Fibroblast of skin of scalp (primary cell): ENCODE measurements at regions not wholly inside any gene's neighbourhood (a gene's known extent, or its start where the extent isn't known, plus 50 kb on each side); places are given as distances from the start of the nearest gene placed in this dataset.
"Not testable (repeated sequence)": the region's sequence is repeated elsewhere in the genome, so short reads cannot be mapped to it uniquely, and the experiment has no call there.

ENCODE experiments used
- DNase-seq: peaks from one replicate; pipeline ENCODE4 v3.0.0-alpha.2; 2013

- no peak for DNase-seq
These were observed 459.6 kb downstream of the ACTL7B start for GRCh38 chr9:108396193-108396592.

GRCh38 chr9:108395421-108395820 lies 460.4 kb downstream of the ACTL7B start:
- no peak for DNase-seq

GRCh38 chr9:108394726-108395125 lies 461.1 kb downstream of the ACTL7B start:
- no peak for DNase-seq

GRCh38 chr9:108393481-108394001 lies 462.2 kb downstream of the ACTL7B start:
- DNase-seq = not testable (repeated sequence)

GRCh38 chr9:108392877-108393276 lies 462.9 kb downstream of the ACTL7B start:
- no peak for DNase-seq

GRCh38 chr9:108389056-108389455 lies 466.7 kb downstream of the ACTL7B start:
- no peak for DNase-seq

- peak; percentile 93 for DNase-seq
These were observed 468.9 kb downstream of the ACTL7B start for GRCh38 chr9:108386859-108387384.

GRCh38 chr9:108386032-108386431 lies 469.8 kb downstream of the ACTL7B start:
- DNase-seq = no peak

- no peak for DNase-seq
These were observed 472.0 kb downstream of the ACTL7B start for GRCh38 chr9:108383796-108384195.

- DNase-seq = no peak
These were observed 473.5 kb downstream of the ACTL7B start for GRCh38 chr9:108382310-108382709.

- peak; percentile 45 for DNase-seq
These were observed 477.9 kb downstream of the ACTL7B start for GRCh38 chr9:108377881-108378280.

- no peak for DNase-seq
These were observed 478.4 kb downstream of the ACTL7B start for GRCh38 chr9:108377382-108377781.

GRCh38 chr9:108376140-108376539 lies 479.6 kb downstream of the ACTL7B start:
- DNase-seq = no peak

GRCh38 chr9:108374626-108375025 lies 481.2 kb downstream of the ACTL7B start:
- peak; percentile 38 for DNase-seq

GRCh38 chr9:108367188-108367587 lies 488.6 kb downstream of the ACTL7B start:
- DNase-seq = no peak

GRCh38 chr9:108363311-108363710 lies 492.5 kb downstream of the ACTL7B start:
- DNase-seq = no peak

- DNase-seq = no peak
These were observed 495.5 kb downstream of the ACTL7B start for GRCh38 chr9:108360304-108360703.

GRCh38 chr9:108356806-108357205 lies 499.0 kb downstream of the ACTL7B start:
- no peak for DNase-seq

- no peak for DNase-seq
These were observed 504.2 kb downstream of the ACTL7B start for GRCh38 chr9:108351571-108351970.

GRCh38 chr9:108347463-108348188 lies 508.2 kb downstream of the ACTL7B start:
- peak; percentile 3 for DNase-seq

GRCh38 chr9:108345826-108346225 lies 510.0 kb downstream of the ACTL7B start:
- no peak for DNase-seq

- DNase-seq = no peak
These were observed 516.5 kb downstream of the ACTL7B start for GRCh38 chr9:108339251-108339650.

GRCh38 chr9:108336575-108336974 lies 519.2 kb downstream of the ACTL7B start:
- no peak for DNase-seq

- no peak for DNase-seq
These were observed 522.2 kb downstream of the ACTL7B start for GRCh38 chr9:108333530-108333983.
